HUES6 (cell line): ENCODE measurements at regions not wholly inside any gene's neighbourhood (a gene's known extent, or its start where the extent isn't known, plus 50 kb on each side); places are given as distances from the start of the nearest gene placed in this dataset.
"Not testable (repeated sequence)": the region's sequence is repeated elsewhere in the genome, so short reads cannot be mapped to it uniquely, and the experiment has no call there.

ENCODE experiments used
- H3K27ac ChIP-seq: 2 replicates; pipeline ENCODE4 v1.7.0; 2013; ENCODE audit warnings: low read depth, mild to moderate bottlenecking, low read length, inconsistent platforms
- H3K27me3 ChIP-seq: 2 replicates; pipeline ENCODE4 v1.6.1; 2013; ENCODE audit warnings: low read length; ENCODE audit not compliant: control insufficient read depth, insufficient read depth
- H3K36me3 ChIP-seq: 2 replicates; pipeline ENCODE4 v1.6.1; 2013; ENCODE audit warnings: low read length; ENCODE audit not compliant: control insufficient read depth, insufficient read depth
- H3K4me1 ChIP-seq: 2 replicates; pipeline ENCODE4 v1.6.1; 2013; ENCODE audit warnings: low read length; ENCODE audit not compliant: control insufficient read depth, insufficient read depth
- H3K4me3 ChIP-seq: 2 replicates; pipeline ENCODE4 v1.5.1; 2013; ENCODE audit warnings: low read depth, low read length
- H3K9ac ChIP-seq: one replicate; pipeline ENCODE4 v1.6.1; 2013; ENCODE audit warnings: mild to moderate bottlenecking, low read length
- H3K9me3 ChIP-seq: 2 replicates; pipeline ENCODE4 v1.6.1; 2013; ENCODE audit warnings: low read depth, low read length; ENCODE audit not compliant: control insufficient read depth, insufficient read depth

- Histone ChIP-seq H3K9ac (no peak overlapping the region), H3K4me3 (no peak overlapping the region), H3K27ac (no peak overlapping the region), H3K9me3 (0 out of 2 replicates have a peak, but pooled peaks cover 2% of the 10 kb centered on the region), H3K27me3 (no peaks in the 10 kb centered on the region), H3K36me3 (no peaks in the 10 kb centered on the region), H3K4me1 (no peaks in the 10 kb centered on the region)
These were observed 725.8 kb upstream of the RAG2 start for GRCh38 chr11:37323843-37324242.

- no peak overlapping the region for H3K4me3 ChIP-seq
- H3K27me3 ChIP-seq: no peaks in the 10 kb centered on the region
- H3K9me3 ChIP-seq: no peaks in the 10 kb centered on the region
- H3K36me3 ChIP-seq: no peaks in the 10 kb centered on the region
- no peak overlapping the region for H3K27ac ChIP-seq
- H3K4me1 ChIP-seq: no peaks in the 10 kb centered on the region
- no peak overlapping the region for H3K9ac ChIP-seq
These were observed 724.5 kb upstream of the RAG2 start for GRCh38 chr11:37322333-37323194.

- Histone ChIP-seq H3K27ac (no peak overlapping the region), H3K4me3 (no peak overlapping the region), H3K4me1 (no peaks in the 10 kb centered on the region), H3K27me3 (no peaks in the 10 kb centered on the region), H3K9ac (no peak overlapping the region), H3K9me3 (no peaks in the 10 kb centered on the region), H3K36me3 (no peaks in the 10 kb centered on the region)
These were observed 722.9 kb upstream of the RAG2 start for GRCh38 chr11:37320921-37321320.

- no peaks in the 10 kb centered on the region for H3K27me3 ChIP-seq
- no peak overlapping the region for H3K27ac ChIP-seq
- H3K4me1 ChIP-seq: no peaks in the 10 kb centered on the region
- H3K9me3 ChIP-seq: no peaks in the 10 kb centered on the region
- H3K4me3 ChIP-seq: no peak overlapping the region
- H3K9ac ChIP-seq: no peak overlapping the region
- no peaks in the 10 kb centered on the region for H3K36me3 ChIP-seq
These were observed 719.8 kb upstream of the RAG2 start for GRCh38 chr11:37317803-37318202.

- H3K27ac ChIP-seq: no peak overlapping the region
- H3K9me3 ChIP-seq: peaks cover 4% of the 10 kb centered on the region; the same call in 1 of the 2 replicates
- H3K4me3 ChIP-seq: no peak overlapping the region
- H3K36me3 ChIP-seq: no peaks in the 10 kb centered on the region
- no peak overlapping the region for H3K9ac ChIP-seq
- H3K4me1 ChIP-seq: no peaks in the 10 kb centered on the region
- H3K27me3 ChIP-seq: no peaks in the 10 kb centered on the region
These were observed 715.2 kb upstream of the RAG2 start for GRCh38 chr11:37313266-37313665.

- Histone ChIP-seq H3K27ac (no peak overlapping the region), H3K36me3 (no peaks in the 10 kb centered on the region), H3K9ac (no peak overlapping the region), H3K4me1 (no peaks in the 10 kb centered on the region), H3K9me3 (peaks cover 30% of the 10 kb centered on the region), H3K4me3 (no peak overlapping the region), H3K27me3 (no peaks in the 10 kb centered on the region)
These were observed 708.5 kb upstream of the RAG2 start for GRCh38 chr11:37306563-37306962.

GRCh38 chr11:37301405-37301804 lies 703.4 kb upstream of the RAG2 start:
- H3K9me3 ChIP-seq: peaks cover 42% of the 10 kb centered on the region
- not testable (repeated sequence) for H3K27me3 ChIP-seq, H3K9ac ChIP-seq, H3K36me3 ChIP-seq, H3K27ac ChIP-seq, H3K4me1 ChIP-seq, H3K4me3 ChIP-seq

GRCh38 chr11:37298173-37298572 lies 700.1 kb upstream of the RAG2 start:
- Histone ChIP-seq H3K9ac (no peak overlapping the region), H3K27me3 (no peaks in the 10 kb centered on the region), H3K4me3 (no peak overlapping the region), H3K4me1 (no peaks in the 10 kb centered on the region), H3K27ac (no peak overlapping the region), H3K9me3 (peaks cover 32% of the 10 kb centered on the region), H3K36me3 (no peaks in the 10 kb centered on the region)

- Histone ChIP-seq H3K9ac (no peak overlapping the region), H3K4me3 (no peak overlapping the region), H3K27ac (no peak overlapping the region)
These were observed 688.9 kb upstream of the RAG2 start for GRCh38 chr11:37286890-37287289.

GRCh38 chr11:37282367-37282766 lies 684.3 kb upstream of the RAG2 start:
- Histone ChIP-seq H3K36me3 (no peaks in the 10 kb centered on the region), H3K4me1 (no peaks in the 10 kb centered on the region), H3K9me3 (no peaks in the 10 kb centered on the region), H3K9ac (no peak overlapping the region), H3K27ac (no peak overlapping the region), H3K27me3 (no peaks in the 10 kb centered on the region), H3K4me3 (no peak overlapping the region)

More at GRCh38 chr11:37286890-37287289, 688.9 kb upstream of the RAG2 start:
- H3K36me3 ChIP-seq: no peaks in the 10 kb centered on the region
- no peaks in the 10 kb centered on the region for H3K27me3 ChIP-seq
- H3K9me3 ChIP-seq: no peaks in the 10 kb centered on the region
- no peaks in the 10 kb centered on the region for H3K4me1 ChIP-seq

GRCh38 chr11:37280200-37280599 lies 682.2 kb upstream of the RAG2 start:
- Histone ChIP-seq H3K9ac (no peak overlapping the region), H3K4me1 (no peaks in the 10 kb centered on the region), H3K27me3 (no peaks in the 10 kb centered on the region), H3K9me3 (no peaks in the 10 kb centered on the region), H3K36me3 (no peaks in the 10 kb centered on the region), H3K27ac (no peak overlapping the region), H3K4me3 (no peak overlapping the region)
